Keratinocyte (primary cell): ENCODE measurements at regions not wholly inside any gene's neighbourhood (a gene's known extent, or its start where the extent isn't known, plus 50 kb on each side); places are given as distances from the start of the nearest gene placed in this dataset.

Experiments used
- DNase-seq: peaks from one replicate; pipeline ENCODE4 v3.0.0-alpha.2; 2011; ENCODE audit warnings: low read depth, missing footprints, low spot score
- FAIRE-seq: peaks from 2 replicates; lab custom pipeline; 2011; peaks lifted over from hg19 to GRCh38; lab: Jason Lieb, UNC
- H2AFZ ChIP-seq: 2 replicates; pipeline ENCODE4 v1.6.0; 2012; ENCODE audit warnings: low read length, control low read depth, inconsistent platforms; ENCODE audit not compliant: control insufficient read depth
- H3K27ac ChIP-seq: 2 replicates; pipeline ENCODE4 v1.5.1; 2011; ENCODE audit warnings: low read length; ENCODE audit not compliant: control insufficient read depth, insufficient read depth
- H3K27me3 ChIP-seq: 3 replicates; pipeline ENCODE4 v1.6.0; 2011; ENCODE audit warnings: low read length; ENCODE audit not compliant: control insufficient read depth, insufficient read depth; ENCODE audit errors: extremely low read depth
- H3K36me3 ChIP-seq, 2 experiments: 2 replicates in 1 of 2; 3 replicates in 1 of 2; pipeline ENCODE4 v1.5.1; 2011; ENCODE audit warnings: low read length in 2 of 2, mild to moderate bottlenecking in 1 of 2; ENCODE audit not compliant: control insufficient read depth in 2 of 2, insufficient read depth in 2 of 2; ENCODE audit errors: extremely low read depth in 1 of 2
- H3K4me1 ChIP-seq: 3 replicates; pipeline ENCODE4 v1.5.1; 2011; ENCODE audit warnings: low read length; ENCODE audit not compliant: control insufficient read depth, insufficient read depth; ENCODE audit errors: extremely low read depth
- H3K4me2 ChIP-seq: 3 replicates; pipeline ENCODE4 v1.6.0; 2011; ENCODE audit warnings: low read depth, low read length; ENCODE audit not compliant: control insufficient read depth, insufficient read depth; ENCODE audit errors: extremely low read depth
- H3K4me3 ChIP-seq, 3 experiments: fragments of 200-600 bp in 1 of 3; sonication (generic) in 1 of 3; 2 replicates in 2 of 3; 3 replicates in 1 of 3; pipeline ENCODE4 v1.5.1; 2011 to 2016; ENCODE audit warnings: low read length in 3 of 3, mild to moderate bottlenecking in 3 of 3, control low read depth in 2 of 3, inconsistent platforms in 1 of 3, low read depth in 1 of 3, mixed read lengths in 1 of 3, mixed run types in 1 of 3, moderate library complexity in 1 of 3; ENCODE audit not compliant: control insufficient read depth in 2 of 3, insufficient read depth in 2 of 3; ENCODE audit errors: extremely low read depth in 1 of 3
- H3K79me2 ChIP-seq: 2 replicates; pipeline ENCODE4 v1.6.0; 2012; ENCODE audit warnings: low read length; ENCODE audit not compliant: control insufficient read depth, insufficient read depth
- H3K9ac ChIP-seq: 3 replicates; pipeline ENCODE4 v1.6.0; 2011; ENCODE audit warnings: low read length; ENCODE audit not compliant: control insufficient read depth, insufficient read depth; ENCODE audit errors: extremely low read depth
- H3K9me1 ChIP-seq: 3 replicates; pipeline ENCODE4 v1.6.0; 2011; ENCODE audit warnings: low read length; ENCODE audit not compliant: control insufficient read depth, insufficient read depth; ENCODE audit errors: extremely low read depth
- H3K9me3 ChIP-seq: 2 replicates; pipeline ENCODE4 v1.5.1; 2012; ENCODE audit warnings: low read depth, low read length; ENCODE audit not compliant: control insufficient read depth
- H4K20me1 ChIP-seq: 3 replicates; pipeline ENCODE4 v1.6.0; 2011; ENCODE audit warnings: low read length; ENCODE audit not compliant: control insufficient read depth, insufficient read depth; ENCODE audit errors: extremely low read depth
- EZH2 ChIP-seq: IDR thresholded peaks from one replicate; pipeline ENCODE4 v1.6.1; 2012; ENCODE audit warnings: inconsistent platforms, mild to moderate bottlenecking, low read length, moderate library complexity
- dilution Hi-C: fragments of 300-500 bp; cut with MboI; formaldehyde crosslinking; loops from one replicate; pipeline ENCODE4 v1.7.0; 2020; ENCODE audit warnings: low sequenced_read_pairs; ENCODE audit not compliant: extremely low pct_ligation_motif_present
- TF ChIP-seq, protein P1 (sequence below), 3 experiments: IDR thresholded peaks in 1 of 3; conservative IDR thresholded peaks in 1 of 3; optimal IDR thresholded peaks in 1 of 3; 2 replicates in 2 of 3; 3 replicates in 1 of 3; pipeline versions ENCODE3 to v1.5.1; 2011; ENCODE audit warnings: low read length in 3 of 3, mild to moderate bottlenecking in 3 of 3, moderate library complexity in 2 of 3, control low read depth in 1 of 3, inconsistent platforms in 1 of 3; ENCODE audit not compliant: insufficient read depth in 2 of 3; ENCODE audit errors: extremely low read depth in 1 of 3

- no peak for FAIRE-seq
- H2AFZ ChIP-seq = no peak overlapping the region
- no peak overlapping the region for H3K4me2 ChIP-seq
- H4K20me1 ChIP-seq = no peaks in the 10 kb centered on the region
- no peak overlapping the region for H3K4me3 ChIP-seq
- no peak overlapping the region for H3K9ac ChIP-seq
- H3K9me3 ChIP-seq = no peaks in the 10 kb centered on the region
- H3K4me1 ChIP-seq = no peaks in the 10 kb centered on the region
- DNase-seq = no peak
- H3K9me1 ChIP-seq = no peaks in the 10 kb centered on the region
- H3K27ac ChIP-seq = no peak overlapping the region
- no peaks in the 10 kb centered on the region for H3K36me3 ChIP-seq
- TF ChIP-seq, protein P1, sequence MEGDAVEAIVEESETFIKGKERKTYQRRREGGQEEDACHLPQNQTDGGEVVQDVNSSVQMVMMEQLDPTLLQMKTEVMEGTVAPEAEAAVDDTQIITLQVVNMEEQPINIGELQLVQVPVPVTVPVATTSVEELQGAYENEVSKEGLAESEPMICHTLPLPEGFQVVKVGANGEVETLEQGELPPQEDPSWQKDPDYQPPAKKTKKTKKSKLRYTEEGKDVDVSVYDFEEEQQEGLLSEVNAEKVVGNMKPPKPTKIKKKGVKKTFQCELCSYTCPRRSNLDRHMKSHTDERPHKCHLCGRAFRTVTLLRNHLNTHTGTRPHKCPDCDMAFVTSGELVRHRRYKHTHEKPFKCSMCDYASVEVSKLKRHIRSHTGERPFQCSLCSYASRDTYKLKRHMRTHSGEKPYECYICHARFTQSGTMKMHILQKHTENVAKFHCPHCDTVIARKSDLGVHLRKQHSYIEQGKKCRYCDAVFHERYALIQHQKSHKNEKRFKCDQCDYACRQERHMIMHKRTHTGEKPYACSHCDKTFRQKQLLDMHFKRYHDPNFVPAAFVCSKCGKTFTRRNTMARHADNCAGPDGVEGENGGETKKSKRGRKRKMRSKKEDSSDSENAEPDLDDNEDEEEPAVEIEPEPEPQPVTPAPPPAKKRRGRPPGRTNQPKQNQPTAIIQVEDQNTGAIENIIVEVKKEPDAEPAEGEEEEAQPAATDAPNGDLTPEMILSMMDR (optimal IDR thresholded peaks at IDR 0.05 in 1 of 3, IDR thresholded peaks at IDR 0.05 in 1 of 3, conservative IDR thresholded peaks at IDR 0.05 in 1 of 3; ENCODE audit: extremely low read depth in 1 of 3, insufficient read depth in 2 of 3, low read length in 3 of 3) = no peak
- TF ChIP-seq EZH2 = no peak
- dilution Hi-C loops = no loop called here
- H3K27me3 ChIP-seq = no peaks in the 10 kb centered on the region
- H3K79me2 ChIP-seq = no peaks in the 10 kb centered on the region
These were observed 2345.2 kb downstream of the PCDH9 start for GRCh38 chr13:64884976-64885375.

- no peak for DNase-seq
- no peaks in the 10 kb centered on the region for H3K79me2 ChIP-seq
- H3K4me1 ChIP-seq = no peaks in the 10 kb centered on the region
- no peak for FAIRE-seq
- H3K9me3 ChIP-seq = no peaks in the 10 kb centered on the region
- H3K9ac ChIP-seq = no peak overlapping the region
- H3K27me3 ChIP-seq = no peaks in the 10 kb centered on the region
- H2AFZ ChIP-seq = no peak overlapping the region
- dilution Hi-C loops = no loop called here
- no peaks in the 10 kb centered on the region for H3K36me3 ChIP-seq
- no peaks in the 10 kb centered on the region for H3K9me1 ChIP-seq
- no peak for TF ChIP-seq EZH2
- TF ChIP-seq, protein P1 (optimal IDR thresholded peaks at IDR 0.05 in 1 of 3, IDR thresholded peaks at IDR 0.05 in 1 of 3, conservative IDR thresholded peaks at IDR 0.05 in 1 of 3; ENCODE audit: extremely low read depth in 1 of 3, insufficient read depth in 2 of 3, low read length in 3 of 3) = no peak
- H3K27ac ChIP-seq = no peak overlapping the region
- no peak overlapping the region for H3K4me3 ChIP-seq
- no peaks in the 10 kb centered on the region for H4K20me1 ChIP-seq
- H3K4me2 ChIP-seq = no peak overlapping the region
These were observed 2353.0 kb downstream of the PCDH9 start for GRCh38 chr13:64877176-64877575.
